SK-N-SH treated with all-trans-retinoic acid at 6 μM for 48 hours (cell line): ENCODE measurements at regions not wholly inside any gene's neighbourhood (a gene's known extent, or its start where the extent isn't known, plus 50 kb on each side); places are given as distances from the start of the nearest gene placed in this dataset.

ENCODE experiments used
- ATAC-seq: fragments of 200-7000 bp; cut with Tn5 transposase; 3 replicates; pipeline ENCODE4 v1.9.1; 2020; ENCODE audit warnings: mild to moderate bottlenecking, moderate library complexity
- ARNTL ChIP-seq: fragments of 450-650 bp; formaldehyde crosslinking; IDR thresholded peaks from 2 replicates; pipeline ENCODE4 v1.5.0; 2020; ENCODE audit warnings: low read depth, mild to moderate bottlenecking, moderate library complexity, borderline replicate concordance
- BACH2 ChIP-seq: fragments of 250-450 bp; sonication (Bioruptor Pico); IDR thresholded peaks from 2 replicates; pipeline ENCODE4 v1.9.0; 2021; ENCODE audit warnings: mild to moderate bottlenecking, borderline replicate concordance
- CREB5 ChIP-seq: fragments of 250-450 bp; sonication (Bioruptor Pico); IDR thresholded peaks from 2 replicates; pipeline ENCODE4 v1.5.1; 2020; ENCODE audit warnings: low read depth, mild to moderate bottlenecking, moderate library complexity
- CSDC2 ChIP-seq: fragments of 250-450 bp; sonication (Bioruptor Pico); IDR thresholded peaks from 2 replicates; pipeline ENCODE4 v1.5.0; 2020; ENCODE audit warnings: mild to moderate bottlenecking, moderate library complexity
- CSRNP3 ChIP-seq: fragments of 250-450 bp; sonication (Bioruptor Pico); IDR thresholded peaks from 2 replicates; pipeline ENCODE4 v1.5.1; 2021; ENCODE audit warnings: mild to moderate bottlenecking, moderate library complexity
- ESRRG ChIP-seq: fragments of 250-450 bp; sonication (Bioruptor Pico); IDR thresholded peaks from 2 replicates; pipeline ENCODE4 v1.6.1; 2021; ENCODE audit warnings: mild to moderate bottlenecking
- GLIS3 ChIP-seq: fragments of 250-450 bp; sonication (Bioruptor Pico); IDR thresholded peaks from 2 replicates; pipeline ENCODE4 v1.5.0; 2020; ENCODE audit warnings: mild to moderate bottlenecking, moderate library complexity
- ISL1 ChIP-seq: fragments of 250-450 bp; sonication (Bioruptor Pico); IDR thresholded peaks from 2 replicates; pipeline ENCODE4 v2.1.2; 2022; ENCODE audit warnings: mild to moderate bottlenecking, moderate library complexity
- OSR1 ChIP-seq: fragments of 250-450 bp; sonication (Bioruptor Pico); IDR thresholded peaks from 2 replicates; pipeline ENCODE4 v1.8.0; 2022; ENCODE audit warnings: moderate library complexity, mild to moderate bottlenecking, inconsistent platforms
- PATZ1 ChIP-seq: fragments of 250-450 bp; sonication (Bioruptor Pico); IDR thresholded peaks from 2 replicates; pipeline ENCODE4 v1.8.0; 2020; ENCODE audit warnings: mild to moderate bottlenecking, moderate library complexity, borderline replicate concordance
- POU6F1 ChIP-seq: fragments of 250-450 bp; sonication (Bioruptor Pico); IDR thresholded peaks from 2 replicates; pipeline ENCODE4 v1.8.0; 2021; ENCODE audit warnings: low read depth, mild to moderate bottlenecking, moderate library complexity, borderline replicate concordance
- PPARA ChIP-seq: fragments of 250-450 bp; sonication (Bioruptor Pico); IDR thresholded peaks from 2 replicates; pipeline ENCODE4 v1.5.0; 2020; ENCODE audit warnings: mild to moderate bottlenecking, borderline replicate concordance
- RARB ChIP-seq: fragments of 250-450 bp; sonication (Bioruptor Pico); IDR thresholded peaks from 2 replicates; pipeline ENCODE4 v1.8.0; 2021; ENCODE audit warnings: mild to moderate bottlenecking, moderate library complexity
- SNAI2 ChIP-seq: fragments of 250-450 bp; sonication (Bioruptor Pico); IDR thresholded peaks from 2 replicates; pipeline ENCODE4 v1.5.0; 2020; ENCODE audit warnings: mild to moderate bottlenecking, moderate library complexity
- TCF4 ChIP-seq: fragments of 250-450 bp; sonication (Bioruptor Pico); IDR thresholded peaks from 2 replicates; pipeline ENCODE4 v1.8.0; 2021; ENCODE audit warnings: mild to moderate bottlenecking, moderate library complexity, borderline replicate concordance
- TOX ChIP-seq: fragments of 250-450 bp; sonication (Bioruptor Pico); IDR thresholded peaks from 2 replicates; pipeline ENCODE4 v1.8.0; 2021; ENCODE audit warnings: mild to moderate bottlenecking, moderate library complexity, borderline replicate concordance
- ZC3H10 ChIP-seq: fragments of 250-450 bp; sonication (Bioruptor Pico); IDR thresholded peaks from 2 replicates; pipeline ENCODE4 v1.5.1; 2021; ENCODE audit warnings: mild to moderate bottlenecking, moderate library complexity
- ZFP3 ChIP-seq: fragments of 250-450 bp; sonication (Bioruptor Pico); IDR thresholded peaks from 2 replicates; pipeline ENCODE4 v1.5.0; 2020; ENCODE audit warnings: mild to moderate bottlenecking, moderate library complexity
- ZFP30 ChIP-seq: fragments of 450-650 bp; formaldehyde crosslinking; IDR thresholded peaks from 2 replicates; pipeline ENCODE4 v1.5.0; 2022; ENCODE audit warnings: mild to moderate bottlenecking, moderate library complexity
- ZNF70 ChIP-seq: fragments of 450-650 bp; formaldehyde crosslinking; IDR thresholded peaks from 2 replicates; pipeline ENCODE4 v1.5.0; 2020; ENCODE audit warnings: mild to moderate bottlenecking, moderate library complexity
- ZNF8 ChIP-seq: fragments of 450-650 bp; formaldehyde crosslinking; IDR thresholded peaks from 2 replicates; pipeline ENCODE4 v1.5.0; 2020; ENCODE audit warnings: mild to moderate bottlenecking, moderate library complexity

- TF ChIP-seq TCF4 (CRISPR knock-in tag), result no peak
- no peak for TF ChIP-seq BACH2 (CRISPR knock-in tag)
- TF ChIP-seq, all 23 proteins: peak for 0
Observed at GRCh38 chr7:17618652-17618974, 320.2 kb downstream of the AHR start (continued).

- ATAC-seq, result no peak
Observed at GRCh38 chr7:17619196-17619818, 320.9 kb downstream of the AHR start.

GRCh38 chr7:17620566-17620965, 319.7 kb downstream of the SNX13 start:
- ATAC-seq, result no peak
- TF ChIP-seq ZNF8 (CRISPR knock-in tag), result no peak
- TF ChIP-seq CSRNP3, result no peak
- TF ChIP-seq CREB5 (CRISPR knock-in tag), result no peak
- no peak for TF ChIP-seq ISL1 (CRISPR knock-in tag)
- TF ChIP-seq ZFP30 (CRISPR knock-in tag), result no peak
- no peak for TF ChIP-seq ARNTL (CRISPR knock-in tag)
- TF ChIP-seq ZFP3, result no peak
- no peak for TF ChIP-seq ESRRG (CRISPR knock-in tag)
- TF ChIP-seq PATZ1 (CRISPR knock-in tag), result no peak
- TF ChIP-seq, all 23 proteins: peak for 0

More at GRCh38 chr7:17619196-17619818, 320.9 kb downstream of the AHR start:
- TF ChIP-seq ESRRG (CRISPR knock-in tag), result no peak
- no peak for TF ChIP-seq ZC3H10
- TF ChIP-seq RARB (CRISPR knock-in tag), result no peak
- TF ChIP-seq CSRNP3, result no peak
- TF ChIP-seq ZFP3, result no peak
- no peak for TF ChIP-seq PPARA (CRISPR knock-in tag)
- no peak for TF ChIP-seq ISL1 (CRISPR knock-in tag)
- no peak for TF ChIP-seq TOX (CRISPR knock-in tag)
- TF ChIP-seq ZNF8 (CRISPR knock-in tag), result no peak
- TF ChIP-seq CSDC2 (CRISPR knock-in tag), result no peak
- TF ChIP-seq TCF4 (CRISPR knock-in tag), result no peak
- TF ChIP-seq OSR1 (CRISPR knock-in tag), result no peak
- no peak for TF ChIP-seq POU6F1 (CRISPR knock-in tag)
- TF ChIP-seq CREB5 (CRISPR knock-in tag), result no peak
- no peak for TF ChIP-seq BACH2 (CRISPR knock-in tag)
- no peak for TF ChIP-seq GLIS3
- TF ChIP-seq ZFP30 (CRISPR knock-in tag), result no peak
- TF ChIP-seq ZNF70, result no peak
- no peak for TF ChIP-seq SNAI2 (CRISPR knock-in tag)
- TF ChIP-seq PATZ1 (CRISPR knock-in tag), result no peak
